HTR-8/SVneo (cell line): ENCODE measurements at regions not wholly inside any gene's neighbourhood (a gene's known extent, or its start where the extent isn't known, plus 50 kb on each side); places are given as distances from the start of the nearest gene placed in this dataset.

Experiments used
- DNase-seq: peaks from one replicate; pipeline ENCODE4 v3.0.0; 2011; ENCODE audit warnings: low spot score, mixed read lengths; ENCODE audit not compliant: insufficient read length
- FAIRE-seq: peaks from 2 replicates; lab custom pipeline; 2011; peaks lifted over from hg19 to GRCh38; lab: Jason Lieb, UNC

- FAIRE-seq (no peak), DNase-seq (no peak)
Measured at GRCh38 chr2:18396329-18397010, 164.0 kb downstream of the RDH14 start.

GRCh38 chr2:18395555-18395954, 164.9 kb downstream of the RDH14 start:
- DNase-seq (no peak), FAIRE-seq (no peak)

- DNase-seq (peak; percentile 74), FAIRE-seq (peak; percentile 92)
Measured at GRCh38 chr2:18387441-18388206, 172.8 kb downstream of the RDH14 start.

- FAIRE-seq (no peak), DNase-seq (no peak)
Measured at GRCh38 chr2:18384242-18384641, 176.2 kb downstream of the RDH14 start.

GRCh38 chr2:18381386-18381785, 179.1 kb downstream of the RDH14 start:
- FAIRE-seq, result no peak
- DNase-seq, result no peak

GRCh38 chr2:18380321-18380720, 180.1 kb downstream of the RDH14 start:
- no peak for FAIRE-seq
- no peak for DNase-seq

GRCh38 chr2:18379870-18380269, 180.6 kb downstream of the RDH14 start:
- no peak for DNase-seq
- peak; percentile 26 for FAIRE-seq

- FAIRE-seq (no peak), DNase-seq (peak; percentile 56)
Measured at GRCh38 chr2:18378020-18378653, 182.3 kb downstream of the RDH14 start.

GRCh38 chr2:18376936-18377335, 183.5 kb downstream of the RDH14 start:
- FAIRE-seq (no peak), DNase-seq (no peak)

GRCh38 chr2:18373664-18374063, 186.8 kb downstream of the RDH14 start:
- DNase-seq, result no peak
- no peak for FAIRE-seq

- FAIRE-seq (no peak), DNase-seq (no peak)
Measured at GRCh38 chr2:18373081-18373480, 187.4 kb downstream of the RDH14 start.

- DNase-seq (no peak), FAIRE-seq (no peak)
Measured at GRCh38 chr2:18372641-18373040, 187.8 kb downstream of the RDH14 start.

GRCh38 chr2:18369760-18370159, 190.7 kb downstream of the RDH14 start:
- DNase-seq (no peak), FAIRE-seq (no peak)

- no peak for FAIRE-seq
- DNase-seq, result no peak
Measured at GRCh38 chr2:18368008-18368407, 192.4 kb downstream of the RDH14 start.

GRCh38 chr2:18365342-18365741, 195.1 kb downstream of the RDH14 start:
- DNase-seq, result no peak
- FAIRE-seq, result no peak

GRCh38 chr2:18363348-18363747, 197.1 kb downstream of the RDH14 start:
- FAIRE-seq, result no peak
- DNase-seq, result no peak

GRCh38 chr2:18362696-18363095, 197.8 kb downstream of the RDH14 start:
- DNase-seq, result no peak
- FAIRE-seq, result no peak

- DNase-seq (no peak), FAIRE-seq (no peak)
Measured at GRCh38 chr2:18357537-18357936, 202.9 kb downstream of the RDH14 start.

GRCh38 chr2:18356676-18357075, 203.8 kb downstream of the RDH14 start:
- peak; percentile 27 for DNase-seq
- peak; percentile 38 for FAIRE-seq

GRCh38 chr2:18349421-18349820, 211.0 kb downstream of the RDH14 start:
- no peak for FAIRE-seq

GRCh38 chr2:18346874-18347273, 213.6 kb downstream of the RDH14 start:
- no peak for FAIRE-seq
- DNase-seq, result no peak

More at GRCh38 chr2:18349421-18349820, 211.0 kb downstream of the RDH14 start:
- no peak for DNase-seq
